ENCODE measurements at regions not wholly inside any gene's neighbourhood (a gene's known extent, or its start where the extent isn't known, plus 50 kb on each side); places are given as distances from the start of the nearest gene placed in this dataset.

- intact Hi-C loops (cut with micrococcal nuclease), result no loop called here
Measured at GRCh38 chr12:65546528-65546927, 268.0 kb downstream of the MSRB3 start.

- intact Hi-C loops (cut with micrococcal nuclease), result loop anchor here (1.0 to 2.0 kb wide), 4 partner anchors 426 to 666 kb away; no protein-coding TSS in a partner anchor
Measured at GRCh38 chr12:65556676-65557437, 267.4 kb upstream of the HMGA2 start.

GRCh38 chr12:65557438-65558181 lies 266.7 kb upstream of the HMGA2 start:
- intact Hi-C loops (cut with micrococcal nuclease), result loop anchor here (2.0 kb wide), 1 partner anchor 549 kb away; no protein-coding TSS in a partner anchor

- intact Hi-C loops (cut with micrococcal nuclease), result no loop called here
Measured at GRCh38 chr12:65560286-65560685, 264.0 kb upstream of the HMGA2 start.

GRCh38 chr12:65561798-65562382 lies 262.4 kb upstream of the HMGA2 start:
- intact Hi-C loops (cut with micrococcal nuclease), result no loop called here

- intact Hi-C loops (cut with micrococcal nuclease), result no loop called here
Measured at GRCh38 chr12:65565601-65566560, 258.4 kb upstream of the HMGA2 start.

GRCh38 chr12:65566751-65567150 lies 257.5 kb upstream of the HMGA2 start:
- intact Hi-C loops (cut with micrococcal nuclease), result no loop called here

- intact Hi-C loops (cut with micrococcal nuclease), result no loop called here
Measured at GRCh38 chr12:65567820-65568219, 256.5 kb upstream of the HMGA2 start.

GRCh38 chr12:65568517-65568916 lies 255.8 kb upstream of the HMGA2 start:
- intact Hi-C loops (cut with micrococcal nuclease), result no loop called here

GRCh38 chr12:65570451-65571130 lies 253.7 kb upstream of the HMGA2 start:
- intact Hi-C loops (cut with micrococcal nuclease), result no loop called here

GRCh38 chr12:65574867-65575266 lies 249.4 kb upstream of the HMGA2 start:
- intact Hi-C loops (cut with micrococcal nuclease), result no loop called here

- intact Hi-C loops (cut with micrococcal nuclease), result no loop called here
Measured at GRCh38 chr12:65584016-65584415, 240.3 kb upstream of the HMGA2 start.

- intact Hi-C loops (cut with micrococcal nuclease), result no loop called here
Measured at GRCh38 chr12:65585648-65586602, 238.4 kb upstream of the HMGA2 start.

- intact Hi-C loops (cut with micrococcal nuclease), result no loop called here
Measured at GRCh38 chr12:65586796-65587195, 237.5 kb upstream of the HMGA2 start.

GRCh38 chr12:65590318-65590717 lies 234.0 kb upstream of the HMGA2 start:
- intact Hi-C loops (cut with micrococcal nuclease), result no loop called here

GRCh38 chr12:65592416-65592815 lies 231.9 kb upstream of the HMGA2 start:
- intact Hi-C loops (cut with micrococcal nuclease), result no loop called here

GRCh38 chr12:65593239-65593701 lies 231.0 kb upstream of the HMGA2 start:
- intact Hi-C loops (cut with micrococcal nuclease), result no loop called here

GRCh38 chr12:65594409-65594808 lies 229.9 kb upstream of the HMGA2 start:
- intact Hi-C loops (cut with micrococcal nuclease), result no loop called here

- intact Hi-C loops (cut with micrococcal nuclease), result no loop called here
Measured at GRCh38 chr12:65595016-65595560, 229.2 kb upstream of the HMGA2 start.
